Activated CD4-positive, alpha-beta T cell treated with anti-CD3 and anti-CD28 coated beads for 24 hours (primary cell): ENCODE measurements at regions not wholly inside any gene's neighbourhood (a gene's known extent, or its start where the extent isn't known, plus 50 kb on each side); places are given as distances from the start of the nearest gene placed in this dataset.
"Not testable (repeated sequence)": the region's sequence is repeated elsewhere in the genome, so short reads cannot be mapped to it uniquely, and the experiment has no call there.

Source experiments
- DNase-seq, 2 donors: peaks; one replicate each; pipeline ENCODE4 v3.0.0-alpha.2; 2020; ENCODE audit warnings: low read depth in 2 of 2

GRCh38 chr13:44783994-44784707 is 205.1 kb downstream of the NUFIP1 start:
- no peak for DNase-seq

GRCh38 chr13:44780591-44781280 is 204.6 kb upstream of the TSC22D1 start:
- DNase-seq = no peak

GRCh38 chr13:44778761-44779484 is 202.8 kb upstream of the TSC22D1 start:
- DNase-seq = no peak

- DNase-seq = not testable (repeated sequence)
Observed at GRCh38 chr13:44775290-44775689, 199.2 kb upstream of the TSC22D1 start.

GRCh38 chr13:44770951-44771350 is 194.8 kb upstream of the TSC22D1 start:
- DNase-seq = no peak

- no peak for DNase-seq
Observed at GRCh38 chr13:44769686-44770085, 193.6 kb upstream of the TSC22D1 start.

- peak; percentile 6 to 19 for DNase-seq
Observed at GRCh38 chr13:44768775-44769581, 192.8 kb upstream of the TSC22D1 start.

- DNase-seq = peak; percentile 2 to 6
Observed at GRCh38 chr13:44768239-44768638, 192.1 kb upstream of the TSC22D1 start.

- no peak for DNase-seq
Observed at GRCh38 chr13:44765001-44765471, 188.9 kb upstream of the TSC22D1 start.

- DNase-seq = no peak
Observed at GRCh38 chr13:44764302-44764692, 188.2 kb upstream of the TSC22D1 start.

GRCh38 chr13:44763615-44764301 is 187.6 kb upstream of the TSC22D1 start:
- no peak for DNase-seq

- no peak for DNase-seq
Observed at GRCh38 chr13:44762911-44763310, 186.8 kb upstream of the TSC22D1 start.

GRCh38 chr13:44760434-44760833 is 184.3 kb upstream of the TSC22D1 start:
- DNase-seq = no peak

- no peak for DNase-seq
Observed at GRCh38 chr13:44759384-44760360, 183.5 kb upstream of the TSC22D1 start.

GRCh38 chr13:44758630-44759383 is 182.7 kb upstream of the TSC22D1 start:
- DNase-seq = no peak

GRCh38 chr13:44757671-44758070 is 181.5 kb upstream of the TSC22D1 start:
- no peak for DNase-seq

GRCh38 chr13:44756276-44756810 is 180.2 kb upstream of the TSC22D1 start:
- DNase-seq = no peak

GRCh38 chr13:44755872-44756271 is 179.7 kb upstream of the TSC22D1 start:
- no peak for DNase-seq

GRCh38 chr13:44752164-44752563 is 176.0 kb upstream of the TSC22D1 start:
- no peak for DNase-seq
